AG09309 (cell line): ENCODE measurements at regions not wholly inside any gene's neighbourhood (a gene's known extent, or its start where the extent isn't known, plus 50 kb on each side); places are given as distances from the start of the nearest gene placed in this dataset.

Experiments
- DNase-seq: peaks from one replicate; pipeline ENCODE4 v3.0.0-alpha.2; 2010; ENCODE audit warnings: low read depth
- H3K4me3 ChIP-seq: 2 replicates; pipeline ENCODE4 v1.5.1; 2011; ENCODE audit warnings: mild to moderate bottlenecking, low read depth, low read length, moderate library complexity; ENCODE audit not compliant: control insufficient read depth
- CTCF ChIP-seq: IDR thresholded peaks from 2 replicates; pipeline ENCODE4 v1.5.1; 2011; ENCODE audit warnings: mild to moderate bottlenecking, low read depth, low read length, inconsistent platforms; ENCODE audit not compliant: insufficient read depth, control insufficient read depth; ENCODE audit errors: missing control alignments

GRCh38 chr7:52838981-52839411 is 196.4 kb upstream of the POM121L12 start:
- no peak for TF ChIP-seq CTCF
- DNase-seq = no peak
- no peak overlapping the region for H3K4me3 ChIP-seq

GRCh38 chr7:52831321-52831720 is 204.1 kb upstream of the POM121L12 start:
- no peak for TF ChIP-seq CTCF
- no peak for DNase-seq
- no peak overlapping the region for H3K4me3 ChIP-seq

- no peak for DNase-seq
- no peak overlapping the region for H3K4me3 ChIP-seq
- TF ChIP-seq CTCF = no peak
Observed at GRCh38 chr7:52830801-52831200, 204.6 kb upstream of the POM121L12 start.

- no peak for TF ChIP-seq CTCF
- no peak overlapping the region for H3K4me3 ChIP-seq
- DNase-seq = no peak
Observed at GRCh38 chr7:52826515-52827265, 208.7 kb upstream of the POM121L12 start.

GRCh38 chr7:52825611-52826010 is 209.8 kb upstream of the POM121L12 start:
- no peak for TF ChIP-seq CTCF
- DNase-seq = no peak
- H3K4me3 ChIP-seq = no peak overlapping the region

- DNase-seq = no peak
- H3K4me3 ChIP-seq = no peak overlapping the region
- no peak for TF ChIP-seq CTCF
Observed at GRCh38 chr7:52811537-52811936, 223.9 kb upstream of the POM121L12 start.

- H3K4me3 ChIP-seq = no peak overlapping the region
- no peak for DNase-seq
- TF ChIP-seq CTCF = no peak
Observed at GRCh38 chr7:52799817-52800216, 235.6 kb upstream of the POM121L12 start.
